HS-5 (cell line): ENCODE measurements at regions not wholly inside any gene's neighbourhood (a gene's known extent, or its start where the extent isn't known, plus 50 kb on each side); places are given as distances from the start of the nearest gene placed in this dataset.

Experiments
- DNase-seq: peaks from one replicate; pipeline ENCODE4 v3.0.0-alpha.2; 2012; ENCODE audit warnings: low read depth

DNA sequence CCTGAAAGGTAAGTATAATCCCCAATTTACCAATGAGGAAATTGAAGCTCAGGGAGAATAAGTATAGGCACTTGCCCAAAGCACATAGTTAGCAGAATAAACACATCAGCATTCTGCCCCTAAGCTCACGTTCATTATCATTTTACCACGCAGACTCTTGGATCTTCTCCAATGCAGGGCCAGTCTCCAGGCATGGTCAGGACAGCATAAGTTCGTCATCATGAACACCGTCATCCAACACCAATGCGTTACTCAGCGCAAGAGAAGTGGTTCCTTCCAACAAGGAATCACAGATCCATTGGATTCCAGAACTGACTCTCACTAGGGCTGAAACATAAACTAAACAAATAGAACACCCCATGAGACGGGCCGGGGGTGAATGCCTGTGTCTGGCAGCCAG is 86.5 kb upstream of the GPM6B start:
- no peak for DNase-seq

DNA sequence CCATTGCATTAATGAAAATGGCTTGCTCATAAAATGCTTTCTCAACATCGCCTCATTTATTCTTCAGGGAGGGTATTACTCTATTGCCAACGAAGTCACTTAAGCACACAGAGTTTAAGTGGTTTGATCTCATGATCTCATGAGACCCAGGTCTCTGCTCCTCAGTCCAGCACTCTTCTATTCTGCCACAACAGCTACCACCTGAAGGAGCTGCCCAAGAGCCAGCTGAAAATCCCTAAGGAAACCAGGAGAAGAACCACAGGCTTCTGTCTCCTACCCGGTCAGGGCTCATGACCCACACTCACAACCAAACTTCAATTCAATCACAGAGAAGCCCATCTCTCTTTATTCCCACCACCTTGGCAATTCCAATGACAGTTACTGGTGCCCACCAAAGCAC is 85.5 kb upstream of the GPM6B start:
- no peak for DNase-seq

DNA sequence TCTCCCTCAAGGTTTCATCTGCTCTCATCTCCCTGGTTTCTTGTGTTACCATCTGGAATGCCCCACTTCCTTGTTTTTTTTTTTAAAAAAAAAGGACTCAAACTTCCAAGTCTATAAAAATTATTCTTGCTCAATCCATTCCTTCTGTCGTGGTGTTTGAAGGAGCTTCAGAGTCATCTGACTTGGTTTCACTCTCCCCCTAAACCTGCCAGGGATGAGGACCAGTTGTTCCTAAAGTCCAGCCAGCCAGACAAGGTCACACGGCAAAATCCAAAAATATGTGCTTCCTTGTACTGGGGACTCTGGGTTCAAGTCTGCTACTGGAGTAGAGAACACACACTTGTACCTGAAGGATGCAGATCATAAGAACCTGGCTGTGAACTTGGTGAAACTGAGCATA is 84.5 kb upstream of the GPM6B start:
- no peak for DNase-seq

DNA sequence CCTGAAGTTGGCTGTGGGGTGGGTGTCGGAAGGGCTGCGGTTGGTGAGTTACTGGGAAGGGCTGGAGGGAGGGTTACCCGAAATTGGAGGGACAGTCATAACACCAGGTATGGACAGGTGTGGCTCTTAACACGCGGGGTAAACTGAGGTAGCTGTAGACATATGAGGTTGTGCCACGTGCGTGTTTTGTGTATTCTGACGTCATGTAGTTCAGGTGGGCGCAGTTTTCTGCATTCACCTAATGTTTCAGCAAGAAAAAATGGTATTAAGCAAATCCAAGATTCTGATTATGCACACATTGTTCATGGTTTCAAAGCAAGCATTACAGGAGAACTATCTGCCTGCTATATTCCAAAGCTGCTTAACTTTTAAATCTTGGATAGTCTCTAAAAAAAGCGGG is 83.5 kb upstream of the GPM6B start:
- no peak for DNase-seq

DNA sequence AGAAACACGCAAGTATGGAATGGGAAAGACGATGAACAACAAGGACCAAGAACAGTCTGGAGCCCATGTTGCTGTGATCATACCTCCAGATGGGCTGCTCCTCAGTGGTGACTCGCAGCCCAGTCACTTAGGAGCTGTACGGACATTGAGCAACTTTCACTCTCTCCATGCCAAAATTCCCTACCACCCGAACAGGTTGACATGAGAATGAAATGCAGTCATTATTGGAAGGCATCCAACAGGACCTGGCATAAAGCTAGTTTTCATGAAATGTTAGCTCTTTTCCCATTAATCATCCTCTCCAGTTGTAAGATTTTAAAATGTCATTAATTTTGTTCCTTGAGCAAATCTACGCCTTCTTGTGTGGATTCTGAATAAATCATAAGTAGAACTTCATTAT is 82.7 kb upstream of the GPM6B start:
- peak; percentile 80 for DNase-seq

GRCh38 chrX:13898603-13899002 is 81.7 kb upstream of the GPM6B start:
- no peak for DNase-seq

GRCh38 chrX:13898083-13898482 is 81.2 kb upstream of the GPM6B start:
- DNase-seq = no peak

GRCh38 chrX:13897566-13897965 is 80.7 kb upstream of the GPM6B start:
- DNase-seq = no peak

DNA sequence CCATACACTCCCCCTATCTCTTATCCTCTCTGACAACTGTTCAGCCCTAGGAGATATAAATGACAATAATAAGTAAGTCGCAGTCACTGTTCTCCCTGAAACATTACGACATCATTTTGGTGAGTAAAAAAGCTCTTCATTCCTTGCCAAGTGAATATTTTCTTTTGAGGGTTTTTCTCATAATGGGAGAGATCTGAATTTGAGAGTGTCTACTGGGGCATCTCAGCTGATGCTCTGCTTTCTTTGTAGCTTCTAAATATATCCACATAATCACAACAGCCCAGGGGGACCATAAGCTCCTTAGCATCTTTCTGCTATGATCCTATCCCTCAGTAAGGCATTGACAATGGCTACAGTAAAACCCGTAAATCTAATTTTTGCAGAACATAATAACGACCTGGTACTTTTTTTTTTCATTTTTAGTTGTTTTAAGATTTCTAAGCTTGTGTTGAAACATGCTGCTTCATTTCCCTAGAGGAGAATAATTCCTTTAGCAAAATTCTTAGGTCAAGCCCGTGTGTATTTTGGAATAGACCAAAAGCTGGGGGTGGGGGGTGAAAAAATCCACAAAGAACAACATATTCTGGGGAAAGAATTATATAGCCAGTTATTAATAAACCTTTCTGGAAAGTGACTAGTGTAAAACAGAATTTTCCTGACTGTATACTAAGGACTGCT is 78.1 kb upstream of the GPM6B start:
- DNase-seq = no peak

GRCh38 chrX:13893826-13894225 is 76.9 kb upstream of the GPM6B start:
- no peak for DNase-seq

GRCh38 chrX:13892856-13893255 is 76.0 kb upstream of the GPM6B start:
- DNase-seq = no peak

GRCh38 chrX:13891377-13892140 is 74.7 kb upstream of the GPM6B start:
- no peak for DNase-seq

GRCh38 chrX:13890806-13891205 is 73.9 kb upstream of the GPM6B start:
- DNase-seq = no peak

GRCh38 chrX:13888284-13888683 is 71.4 kb upstream of the GPM6B start:
- DNase-seq = no peak

GRCh38 chrX:13885591-13885990 is 68.7 kb upstream of the GPM6B start:
- no peak for DNase-seq

DNA sequence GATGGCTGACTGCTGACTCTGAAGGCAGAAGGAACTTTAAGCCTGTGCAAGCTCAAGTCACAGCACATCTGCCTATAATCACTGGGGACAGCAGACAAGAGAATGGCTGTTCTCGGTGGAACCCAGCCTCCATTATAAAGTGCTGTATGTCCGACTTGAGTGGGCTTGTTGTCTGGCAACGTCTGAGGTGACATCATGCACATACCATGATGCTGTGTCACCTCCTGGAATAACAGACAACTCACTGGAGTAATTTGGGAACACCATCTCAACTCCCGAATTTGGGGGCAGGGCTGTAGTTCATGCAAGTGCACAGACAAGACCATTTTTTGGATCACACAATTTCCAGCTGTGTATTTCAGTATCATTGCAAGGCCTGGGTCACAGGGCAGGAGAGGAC is 59.8 kb upstream of the GPM6B start:
- DNase-seq = peak; percentile 45

DNA sequence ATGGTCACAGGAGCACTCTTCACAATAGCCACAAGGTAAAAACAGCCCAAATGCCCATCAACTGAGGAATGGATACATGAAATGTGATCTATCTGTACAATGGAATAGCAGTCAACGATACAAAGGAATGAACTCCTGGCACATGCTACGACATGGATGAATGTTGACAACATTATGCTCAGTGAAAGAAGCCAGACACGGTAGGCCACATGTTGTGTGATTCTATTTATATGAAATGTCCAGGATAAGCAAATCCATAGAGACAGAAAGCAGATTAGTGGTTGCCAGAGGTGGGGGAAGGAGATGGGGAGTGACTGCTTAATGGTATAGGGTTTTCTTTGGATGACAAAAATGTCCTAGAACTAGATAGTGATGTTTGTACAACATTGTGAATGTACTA is 58.7 kb upstream of the GPM6B start:
- no peak for DNase-seq

- DNase-seq = peak; percentile 49
These were observed 51.7 kb upstream of the GPM6B start for GRCh38 chrX:13868591-13868990.
